NCI-H446 (cell line): ENCODE measurements at regions not wholly inside any gene's neighbourhood (a gene's known extent, or its start where the extent isn't known, plus 50 kb on each side); places are given as distances from the start of the nearest gene placed in this dataset.
"Not testable (repeated sequence)": the region's sequence is repeated elsewhere in the genome, so short reads cannot be mapped to it uniquely, and the experiment has no call there.

Source experiments
- DNase-seq, 2 experiments: peaks; one replicate each; lab custom pipeline; 2025; lab: John Stamatoyannopoulos, UW

DNA sequence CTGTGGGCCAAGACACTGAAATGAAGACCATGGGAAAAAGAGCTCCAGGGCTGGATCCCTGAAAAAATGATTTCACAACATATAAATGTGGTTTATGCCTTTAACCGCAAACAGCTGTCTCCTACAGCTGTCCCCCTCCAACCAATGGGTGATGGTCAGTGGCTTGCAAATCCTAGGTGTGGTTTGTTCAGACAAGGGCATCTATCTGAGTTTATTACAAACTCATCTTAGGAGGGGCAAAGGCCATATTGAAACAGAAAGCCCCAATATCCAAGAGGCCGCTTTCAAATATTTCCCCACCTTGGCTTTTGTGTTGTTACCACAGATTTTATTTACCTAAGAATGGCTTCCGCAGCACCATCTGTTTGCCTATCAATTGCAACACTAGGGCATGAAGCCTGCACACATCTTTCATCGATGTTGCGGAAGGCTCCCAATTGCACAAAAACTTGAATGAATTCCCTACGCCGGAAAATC is 503.6 kb upstream of the AMELY start:
- peak in 1 of 2 experiments; percentile 0 for DNase-seq

DNA sequence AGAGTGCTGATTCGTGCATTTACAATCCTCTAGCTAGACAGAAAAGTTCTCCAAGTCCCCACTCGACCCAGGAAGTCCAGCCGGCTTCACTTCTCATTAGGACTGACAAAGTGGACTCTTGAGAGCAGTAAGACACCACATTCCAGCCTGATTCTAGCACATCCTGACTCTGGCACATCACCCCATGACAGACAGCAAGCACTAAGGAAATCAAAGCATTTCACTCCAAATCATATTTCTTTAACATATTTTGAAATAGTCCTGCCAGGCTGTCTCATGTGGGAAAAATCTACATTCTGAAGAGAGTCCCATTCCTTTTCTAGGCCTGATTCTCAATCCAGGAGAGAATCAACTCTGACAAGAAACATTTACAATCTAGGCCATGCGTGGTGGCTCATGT is 478.5 kb upstream of the AMELY start:
- DNase-seq: no peak

GRCh38 chrY:7382988-7383387 is 471.4 kb upstream of the AMELY start:
- no peak for DNase-seq

- no peak for DNase-seq
Observed at GRCh38 chrY:7377091-7377490, 465.5 kb upstream of the AMELY start.

DNA sequence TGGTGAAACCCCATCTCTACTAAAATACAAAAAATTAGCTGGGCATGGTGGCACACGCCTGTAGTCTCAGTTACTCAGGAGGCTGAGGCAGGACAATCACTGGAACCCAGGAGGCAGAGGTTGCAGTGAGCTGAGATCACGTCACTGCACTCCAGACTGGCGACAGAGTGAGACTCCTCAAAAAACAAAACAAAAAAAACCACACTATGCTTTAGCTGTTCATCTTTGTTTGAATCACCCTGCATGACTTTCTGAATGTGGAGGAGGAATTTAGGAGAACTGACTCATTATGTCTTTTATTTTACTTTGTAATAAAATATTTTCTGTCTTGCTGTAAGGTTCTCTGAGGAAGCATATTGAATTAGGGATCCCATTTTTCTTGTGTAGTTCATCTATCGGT is 462.9 kb upstream of the AMELY start:
- not testable (repeated sequence) for DNase-seq

DNA sequence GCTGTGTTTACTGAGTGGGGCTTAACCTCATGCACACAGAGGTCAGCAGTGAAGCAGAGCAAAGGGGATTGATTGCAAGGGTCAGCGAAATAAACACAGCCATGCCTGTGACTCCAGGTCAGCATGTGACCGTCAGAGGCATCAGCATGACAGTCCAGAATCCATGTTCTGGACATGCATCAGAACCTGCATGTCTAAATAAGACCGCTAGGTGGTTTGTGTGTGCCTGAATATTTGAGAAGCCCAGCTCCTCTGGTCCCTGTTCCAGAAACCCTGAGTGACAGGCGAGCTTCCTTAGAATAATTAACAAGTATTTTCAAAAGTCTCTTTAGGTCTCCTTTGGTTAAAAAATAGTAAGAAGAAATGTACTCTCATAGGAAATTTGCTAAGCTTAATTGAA is 460.4 kb upstream of the AMELY start:
- not testable (repeated sequence) for DNase-seq

- not testable (repeated sequence) for DNase-seq
Observed at GRCh38 chrY:7371026-7371425, 459.5 kb upstream of the AMELY start.

- DNase-seq: peak in 1 of 2 experiments; percentile 19
Observed at GRCh38 chrY:7359520-7359919, 448.0 kb upstream of the AMELY start.

DNA sequence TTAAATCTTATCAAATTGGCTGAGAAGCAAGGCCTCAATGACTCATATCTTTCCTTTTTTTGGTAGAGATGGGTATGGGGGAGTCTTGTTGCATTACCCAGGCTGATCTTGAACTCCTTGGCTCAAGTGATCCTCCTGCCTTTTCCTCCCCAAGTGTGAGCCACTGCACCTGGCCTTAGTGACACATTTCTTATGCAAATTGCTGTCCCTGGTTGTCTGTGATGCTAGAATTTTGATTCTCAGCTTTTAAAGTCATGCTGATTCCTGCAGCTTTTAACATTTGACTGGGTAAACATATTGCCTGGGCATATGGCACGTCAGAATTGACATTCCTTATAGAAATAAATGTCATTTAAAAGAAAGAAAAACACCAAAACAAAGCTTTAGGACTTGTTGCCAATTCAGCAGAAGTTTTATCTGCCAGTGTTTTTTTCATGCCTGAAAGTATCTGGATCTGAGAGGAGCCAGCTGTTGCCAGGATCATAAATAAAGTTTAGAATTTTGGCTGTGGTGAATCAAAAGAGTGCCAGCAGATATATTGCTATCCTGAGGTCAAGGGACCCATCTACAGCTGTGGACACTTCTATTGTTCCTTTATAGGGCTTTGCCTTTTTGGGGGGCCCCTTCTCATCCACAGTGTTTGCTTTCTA is 446.7 kb upstream of the AMELY start:
- peak in 1 of 2 experiments; percentile 39 for DNase-seq

- not testable (repeated sequence) for DNase-seq
Observed at GRCh38 chrY:7355891-7356290, 444.3 kb upstream of the AMELY start.

GRCh38 chrY:7344661-7345060 is 433.1 kb upstream of the AMELY start:
- DNase-seq: peak in 1 of 2 experiments; percentile 41

DNA sequence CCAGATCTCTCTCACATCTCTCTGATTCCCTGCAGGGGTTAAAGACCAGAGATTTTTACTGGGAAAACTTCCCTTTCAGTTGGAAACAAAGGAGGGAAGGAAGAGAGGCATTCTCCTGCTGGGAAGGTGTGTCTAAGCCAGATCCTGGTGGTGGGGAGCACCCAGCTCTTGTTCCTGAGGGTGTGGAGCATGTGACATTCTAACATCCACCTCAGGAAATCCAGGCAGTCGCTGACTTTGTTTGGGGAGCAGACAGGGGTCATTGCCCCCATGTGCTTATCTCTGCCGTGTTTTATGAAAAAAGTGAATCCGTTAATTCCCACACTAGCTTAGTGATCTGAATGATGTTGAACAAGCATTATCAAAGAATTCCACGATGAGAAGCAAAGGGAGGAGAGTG is 431.7 kb upstream of the AMELY start:
- no peak for DNase-seq

DNA sequence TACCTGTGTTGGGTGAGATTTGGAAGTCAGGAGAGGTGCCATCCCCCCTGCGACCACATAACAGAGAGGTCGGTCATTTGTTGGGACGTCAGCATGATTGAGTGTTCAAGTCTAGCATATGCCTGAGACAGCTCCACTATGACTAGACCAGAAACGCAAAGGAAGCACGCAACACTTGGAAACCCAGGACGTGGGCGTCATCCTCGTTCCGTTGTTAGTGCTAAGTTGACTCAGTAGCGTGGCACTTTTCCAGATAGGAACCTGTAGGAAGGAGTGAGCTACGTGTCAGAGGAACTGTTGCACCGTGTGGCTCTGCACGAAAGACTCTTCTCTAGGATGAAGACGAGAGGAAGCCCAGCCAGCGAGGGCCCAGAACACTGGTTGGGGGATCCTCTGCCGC is 431.2 kb upstream of the AMELY start:
- DNase-seq: not testable (repeated sequence)

- no peak for DNase-seq
Observed at GRCh38 chrY:7339391-7340087, 428.0 kb upstream of the AMELY start.

- DNase-seq: no peak
Observed at GRCh38 chrY:7336023-7336873, 424.7 kb upstream of the AMELY start.

- no peak for DNase-seq
Observed at GRCh38 chrY:7334449-7334848, 422.9 kb upstream of the AMELY start.

- DNase-seq: no peak
Observed at GRCh38 chrY:7326296-7327246, 415.0 kb upstream of the AMELY start.

DNA sequence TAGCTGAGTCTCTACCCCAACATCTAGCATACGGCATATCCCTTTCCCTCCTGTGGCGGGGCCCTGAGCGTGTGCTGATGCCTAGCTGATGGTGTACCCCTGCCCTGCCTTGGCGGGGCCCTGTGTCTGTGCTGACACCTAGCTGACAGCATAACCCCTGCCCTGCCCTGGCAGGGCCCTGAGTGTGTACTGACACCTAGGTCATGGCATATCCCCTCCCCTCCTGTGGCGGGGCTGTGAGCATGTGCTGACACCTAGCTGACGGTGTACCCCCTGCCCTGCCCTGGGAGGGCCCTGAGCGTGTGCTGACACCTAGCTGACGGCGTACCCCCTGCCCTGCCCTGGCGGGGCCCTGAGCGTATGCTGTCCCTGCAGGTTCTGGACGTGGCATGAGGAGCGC is 414.0 kb upstream of the AMELY start:
- DNase-seq: no peak

GRCh38 chrY:7320751-7321150 is 409.2 kb upstream of the AMELY start:
- DNase-seq: no peak

GRCh38 chrY:7320171-7320570 is 408.6 kb upstream of the AMELY start:
- not testable (repeated sequence) for DNase-seq

GRCh38 chrY:7318122-7318521 is 406.6 kb upstream of the AMELY start:
- DNase-seq: no peak
